Transverse colon (tissue), 4 donors: ENCODE measurements at regions not wholly inside any gene's neighbourhood (a gene's known extent, or its start where the extent isn't known, plus 50 kb on each side); places are given as distances from the start of the nearest gene placed in this dataset.

Experiments used
- POLR2A ChIP-seq: fragments of 450-650 bp; IDR thresholded peaks from one replicate; pipeline ENCODE4 v1.6.1; 2016; ENCODE audit warnings: antibody characterized with exemption, mild to moderate bottlenecking, moderate library complexity
- POLR2AphosphoS5 ChIP-seq, 3 donors: sonication (generic); formaldehyde crosslinking; IDR thresholded peaks; one replicate each; pipeline ENCODE4 v1.6.1; 2016; ENCODE audit warnings: antibody characterized with exemption in 3 of 3
- TF ChIP-seq, protein P1 (sequence below), 5 experiments: fragments of 200-600 bp in 3 of 5; fragments of 450-650 bp in 2 of 5; sonication (generic) in 3 of 5; IDR thresholded peaks; 1 replicate in 2 of 5; 2 replicates in 3 of 5; pipeline ENCODE4 v1.5.1; 2016 to 2017; ENCODE audit warnings: antibody characterized with exemption in 5 of 5, inconsistent platforms in 3 of 5, mild to moderate bottlenecking in 2 of 5, moderate library complexity in 1 of 5

GRCh38 chr22:48975316-48975741, 852.3 kb downstream of the BRD1 start:
- TF ChIP-seq POLR2A (no peak), POLR2AphosphoS5 (IDR thresholded peaks at IDR 0.05) (no peak)
- TF ChIP-seq, protein P1, sequence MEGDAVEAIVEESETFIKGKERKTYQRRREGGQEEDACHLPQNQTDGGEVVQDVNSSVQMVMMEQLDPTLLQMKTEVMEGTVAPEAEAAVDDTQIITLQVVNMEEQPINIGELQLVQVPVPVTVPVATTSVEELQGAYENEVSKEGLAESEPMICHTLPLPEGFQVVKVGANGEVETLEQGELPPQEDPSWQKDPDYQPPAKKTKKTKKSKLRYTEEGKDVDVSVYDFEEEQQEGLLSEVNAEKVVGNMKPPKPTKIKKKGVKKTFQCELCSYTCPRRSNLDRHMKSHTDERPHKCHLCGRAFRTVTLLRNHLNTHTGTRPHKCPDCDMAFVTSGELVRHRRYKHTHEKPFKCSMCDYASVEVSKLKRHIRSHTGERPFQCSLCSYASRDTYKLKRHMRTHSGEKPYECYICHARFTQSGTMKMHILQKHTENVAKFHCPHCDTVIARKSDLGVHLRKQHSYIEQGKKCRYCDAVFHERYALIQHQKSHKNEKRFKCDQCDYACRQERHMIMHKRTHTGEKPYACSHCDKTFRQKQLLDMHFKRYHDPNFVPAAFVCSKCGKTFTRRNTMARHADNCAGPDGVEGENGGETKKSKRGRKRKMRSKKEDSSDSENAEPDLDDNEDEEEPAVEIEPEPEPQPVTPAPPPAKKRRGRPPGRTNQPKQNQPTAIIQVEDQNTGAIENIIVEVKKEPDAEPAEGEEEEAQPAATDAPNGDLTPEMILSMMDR (IDR thresholded peaks at IDR 0.05), result no peak
